ENCODE measurements at regions not wholly inside any gene's neighbourhood (a gene's known extent, or its start where the extent isn't known, plus 50 kb on each side); places are given as distances from the start of the nearest gene placed in this dataset.
A peak's percentile ranks its signal among the peaks of the same experiment; 100 is the strongest.

- Histone ChIP-seq H3K36me3 (ENCODE audit: low read depth) (no peaks in the 10 kb centered on the region), H3K9me3 (ENCODE audit: low read depth) (no peaks in the 10 kb centered on the region), H3K79me2 (ENCODE audit: insufficient read depth) (no peaks in the 10 kb centered on the region), H2AFZ (no peak overlapping the region), H3K4me3 (no peak overlapping the region), H3K27me3 (replicated peaks; ENCODE audit: insufficient read depth) (no peaks in the 10 kb centered on the region), H3F3A (ENCODE audit: insufficient read depth) (no peaks in the 10 kb centered on the region), H3K9me2 (ENCODE audit: insufficient read depth) (no peaks in the 10 kb centered on the region), H3K27ac (no peak overlapping the region), H3K4me1 (ENCODE audit: insufficient read depth) (no peaks in the 10 kb centered on the region), H4K20me1 (ENCODE audit: insufficient read depth) (no peaks in the 10 kb centered on the region), H3K4me2 (ENCODE audit: unreplicated experiment) (no peak overlapping the region), H3K9ac (no peak overlapping the region)
- in situ Hi-C loops (cut with MboI), result no loop called here
- TF ChIP-seq EZH2phosphoT487 (IDR thresholded peaks at IDR 0.05; ENCODE audit: insufficient read depth, low read depth) (no peak), EZH2 (IDR thresholded peaks at IDR 0.05; ENCODE audit: insufficient read depth, poor library complexity, severe bottlenecking) (no peak)
- 30 to 36% methylated on average over 1 of the region's 1 CpG for WGBS, 2 experiments (ENCODE audit: low coverage in 1 of 2, low lambda C conversion rate in 2 of 2, missing lambda C conversion rate in 2 of 2)
- DNase-seq, result no peak
Observed at GRCh38 chr20:7022597-7022996, 255.1 kb downstream of the BMP2 start.

GRCh38 chr20:7025635-7026034 lies 258.1 kb downstream of the BMP2 start:
- in situ Hi-C loops (cut with MboI), result no loop called here
- no peak for DNase-seq
- no peak for TF ChIP-seq EZH2phosphoT487 (IDR thresholded peaks at IDR 0.05; ENCODE audit: insufficient read depth, low read depth)
- TF ChIP-seq EZH2 (IDR thresholded peaks at IDR 0.05; ENCODE audit: insufficient read depth, poor library complexity, severe bottlenecking), result no peak
- no peaks in the 10 kb centered on the region for H3K36me3 ChIP-seq (ENCODE audit: low read depth)
- H3K4me2 ChIP-seq (ENCODE audit: unreplicated experiment), result no peak overlapping the region
- no peaks in the 10 kb centered on the region for H3K27me3 ChIP-seq (replicated peaks; ENCODE audit: insufficient read depth)
- no peak overlapping the region for H3K4me3 ChIP-seq
- no peaks in the 10 kb centered on the region for H3K79me2 ChIP-seq (ENCODE audit: insufficient read depth)
- no peak overlapping the region for H3K27ac ChIP-seq
- no peaks in the 10 kb centered on the region for H3K4me1 ChIP-seq (ENCODE audit: insufficient read depth)
- WGBS, 2 experiments (ENCODE audit: low coverage in 1 of 2, low lambda C conversion rate in 2 of 2, missing lambda C conversion rate in 2 of 2), result 27 to 38% methylated on average over 4 of the region's 4 CpGs
- no peaks in the 10 kb centered on the region for H3K9me3 ChIP-seq (ENCODE audit: low read depth)
- no peak overlapping the region for H2AFZ ChIP-seq
- H3K9ac ChIP-seq, result no peak overlapping the region
- no peaks in the 10 kb centered on the region for H3F3A ChIP-seq (ENCODE audit: insufficient read depth)
- no peaks in the 10 kb centered on the region for H3K9me2 ChIP-seq (ENCODE audit: insufficient read depth)
- no peaks in the 10 kb centered on the region for H4K20me1 ChIP-seq (ENCODE audit: insufficient read depth)

GRCh38 chr20:7029019-7029418 lies 261.5 kb downstream of the BMP2 start:
- in situ Hi-C loops (cut with MboI), result no loop called here
- no peak overlapping the region for H3K27ac ChIP-seq
- H3K79me2 ChIP-seq (ENCODE audit: insufficient read depth), result no peaks in the 10 kb centered on the region
- no peak overlapping the region for H2AFZ ChIP-seq
- no peaks in the 10 kb centered on the region for H3K4me1 ChIP-seq (ENCODE audit: insufficient read depth)
- H4K20me1 ChIP-seq (ENCODE audit: insufficient read depth), result no peaks in the 10 kb centered on the region
- no peaks in the 10 kb centered on the region for H3K27me3 ChIP-seq (replicated peaks; ENCODE audit: insufficient read depth)
- WGBS, 2 experiments (ENCODE audit: low coverage in 1 of 2, low lambda C conversion rate in 2 of 2, missing lambda C conversion rate in 2 of 2), result 39 to 40% methylated on average over 4 of the region's 4 CpGs
- no peaks in the 10 kb centered on the region for H3K36me3 ChIP-seq (ENCODE audit: low read depth)
- DNase-seq, result no peak
- no peak for TF ChIP-seq EZH2phosphoT487 (IDR thresholded peaks at IDR 0.05; ENCODE audit: insufficient read depth, low read depth)
- no peak for TF ChIP-seq EZH2 (IDR thresholded peaks at IDR 0.05; ENCODE audit: insufficient read depth, poor library complexity, severe bottlenecking)
- no peaks in the 10 kb centered on the region for H3F3A ChIP-seq (ENCODE audit: insufficient read depth)
- H3K4me2 ChIP-seq (ENCODE audit: unreplicated experiment), result no peak overlapping the region
- H3K4me3 ChIP-seq, result no peak overlapping the region
- no peaks in the 10 kb centered on the region for H3K9me3 ChIP-seq (ENCODE audit: low read depth)
- H3K9ac ChIP-seq, result no peak overlapping the region
- H3K9me2 ChIP-seq (ENCODE audit: insufficient read depth), result no peaks in the 10 kb centered on the region

GRCh38 chr20:7031222-7031621 lies 263.7 kb downstream of the BMP2 start:
- in situ Hi-C loops (cut with MboI), result no loop called here
- Histone ChIP-seq H3K36me3 (ENCODE audit: low read depth) (no peaks in the 10 kb centered on the region), H4K20me1 (ENCODE audit: insufficient read depth) (no peaks in the 10 kb centered on the region), H2AFZ (no peak overlapping the region), H3K9ac (no peak overlapping the region), H3K4me3 (no peak overlapping the region), H3K9me3 (ENCODE audit: low read depth) (no peaks in the 10 kb centered on the region), H3F3A (ENCODE audit: insufficient read depth) (no peaks in the 10 kb centered on the region), H3K27ac (no peak overlapping the region), H3K27me3 (replicated peaks; ENCODE audit: insufficient read depth) (no peaks in the 10 kb centered on the region), H3K4me2 (ENCODE audit: unreplicated experiment) (no peak overlapping the region), H3K9me2 (ENCODE audit: insufficient read depth) (no peaks in the 10 kb centered on the region), H3K79me2 (ENCODE audit: insufficient read depth) (no peaks in the 10 kb centered on the region), H3K4me1 (ENCODE audit: insufficient read depth) (no peaks in the 10 kb centered on the region)
- 0 to 6% methylated on average over 1 of the region's 1 CpG for WGBS, 2 experiments (ENCODE audit: low coverage in 1 of 2, low lambda C conversion rate in 2 of 2, missing lambda C conversion rate in 2 of 2)
- TF ChIP-seq EZH2phosphoT487 (IDR thresholded peaks at IDR 0.05; ENCODE audit: insufficient read depth, low read depth) (no peak), EZH2 (IDR thresholded peaks at IDR 0.05; ENCODE audit: insufficient read depth, poor library complexity, severe bottlenecking) (no peak)
- peak; percentile 54 for DNase-seq

- peak; percentile 82 for DNase-seq
- no peaks in the 10 kb centered on the region for H3K79me2 ChIP-seq (ENCODE audit: insufficient read depth)
- WGBS, 2 experiments (ENCODE audit: low coverage in 1 of 2, low lambda C conversion rate in 2 of 2, missing lambda C conversion rate in 2 of 2), result 3 to 9% methylated on average over 2 of the region's 2 CpGs
Observed at GRCh38 chr20:7038029-7038428, 270.5 kb downstream of the BMP2 start.

More at GRCh38 chr20:7038029-7038428, 270.5 kb downstream of the BMP2 start:
- no peak overlapping the region for H3K9ac ChIP-seq
- in situ Hi-C loops (cut with MboI), result no loop called here
- no peaks in the 10 kb centered on the region for H3K27me3 ChIP-seq (replicated peaks; ENCODE audit: insufficient read depth)
- peak overlapping the region; percentile 23; the same call in 1 of the 2 replicates for H2AFZ ChIP-seq
- H3K9me2 ChIP-seq (ENCODE audit: insufficient read depth), result no peaks in the 10 kb centered on the region
- peak overlapping the region; percentile 25; the same call in 1 of the 2 replicates for H3K27ac ChIP-seq
- H3F3A ChIP-seq (ENCODE audit: insufficient read depth), result peaks cover 4% of the 10 kb centered on the region; the same call in 1 of the 2 replicates
- H3K9me3 ChIP-seq (ENCODE audit: low read depth), result no peaks in the 10 kb centered on the region
- TF ChIP-seq EZH2phosphoT487 (IDR thresholded peaks at IDR 0.05; ENCODE audit: insufficient read depth, low read depth) (no peak), EZH2 (IDR thresholded peaks at IDR 0.05; ENCODE audit: insufficient read depth, poor library complexity, severe bottlenecking) (no peak)
- H3K4me2 ChIP-seq (ENCODE audit: unreplicated experiment), result no peak overlapping the region
- no peaks in the 10 kb centered on the region for H3K36me3 ChIP-seq (ENCODE audit: low read depth)
- no peak overlapping the region; the same call in 1 of the 2 replicates for H3K4me3 ChIP-seq
- peaks cover 10% of the 10 kb centered on the region; the same call in 1 of the 2 replicates for H3K4me1 ChIP-seq (ENCODE audit: insufficient read depth)
- no peaks in the 10 kb centered on the region for H4K20me1 ChIP-seq (ENCODE audit: insufficient read depth)

Data from GM23248 (cell line).